22Rv1 (cell line): ENCODE measurements at regions not wholly inside any gene's neighbourhood (a gene's known extent, or its start where the extent isn't known, plus 50 kb on each side); places are given as distances from the start of the nearest gene placed in this dataset.

ENCODE experiments used
- ZFX ChIP-seq: fragments of 450-650 bp; IDR thresholded peaks from 2 replicates; pipeline ENCODE4 v1.6.1; 2017; ENCODE audit warnings: antibody characterized with exemption, borderline replicate concordance
- TF ChIP-seq, protein P1 (sequence below): fragments of 450-650 bp; IDR thresholded peaks from 2 replicates; pipeline ENCODE4 v1.5.1; 2017; ENCODE audit warnings: mild to moderate bottlenecking

DNA sequence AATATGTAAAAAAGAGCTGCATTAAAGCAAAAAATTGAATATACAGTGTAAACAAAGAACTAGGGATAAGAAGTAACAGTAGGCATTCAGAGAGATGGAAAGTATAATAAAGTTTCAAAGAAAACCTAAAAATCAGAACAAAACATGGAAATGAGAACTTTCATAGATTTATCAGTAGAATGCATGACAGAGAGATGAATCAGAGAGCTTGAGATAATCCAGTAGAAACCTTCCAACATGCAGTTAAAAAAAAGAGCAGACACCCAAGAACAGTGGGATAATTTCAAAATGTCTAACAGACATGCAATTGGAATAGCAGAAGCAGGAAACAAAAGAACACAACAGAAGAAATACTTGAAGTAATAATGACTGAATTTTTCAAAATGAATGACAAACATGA lies 1384.2 kb downstream of the CDH11 start:
- TF ChIP-seq, protein P1, sequence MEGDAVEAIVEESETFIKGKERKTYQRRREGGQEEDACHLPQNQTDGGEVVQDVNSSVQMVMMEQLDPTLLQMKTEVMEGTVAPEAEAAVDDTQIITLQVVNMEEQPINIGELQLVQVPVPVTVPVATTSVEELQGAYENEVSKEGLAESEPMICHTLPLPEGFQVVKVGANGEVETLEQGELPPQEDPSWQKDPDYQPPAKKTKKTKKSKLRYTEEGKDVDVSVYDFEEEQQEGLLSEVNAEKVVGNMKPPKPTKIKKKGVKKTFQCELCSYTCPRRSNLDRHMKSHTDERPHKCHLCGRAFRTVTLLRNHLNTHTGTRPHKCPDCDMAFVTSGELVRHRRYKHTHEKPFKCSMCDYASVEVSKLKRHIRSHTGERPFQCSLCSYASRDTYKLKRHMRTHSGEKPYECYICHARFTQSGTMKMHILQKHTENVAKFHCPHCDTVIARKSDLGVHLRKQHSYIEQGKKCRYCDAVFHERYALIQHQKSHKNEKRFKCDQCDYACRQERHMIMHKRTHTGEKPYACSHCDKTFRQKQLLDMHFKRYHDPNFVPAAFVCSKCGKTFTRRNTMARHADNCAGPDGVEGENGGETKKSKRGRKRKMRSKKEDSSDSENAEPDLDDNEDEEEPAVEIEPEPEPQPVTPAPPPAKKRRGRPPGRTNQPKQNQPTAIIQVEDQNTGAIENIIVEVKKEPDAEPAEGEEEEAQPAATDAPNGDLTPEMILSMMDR: no peak
- TF ChIP-seq ZFX: no peak
